HTR-8/SVneo (cell line): ENCODE measurements at regions not wholly inside any gene's neighbourhood (a gene's known extent, or its start where the extent isn't known, plus 50 kb on each side); places are given as distances from the start of the nearest gene placed in this dataset.
"Not testable (repeated sequence)": the region's sequence is repeated elsewhere in the genome, so short reads cannot be mapped to it uniquely, and the experiment has no call there.

Experiments
- DNase-seq: peaks from one replicate; pipeline ENCODE4 v3.0.0; 2011; ENCODE audit warnings: low spot score, mixed read lengths; ENCODE audit not compliant: insufficient read length
- FAIRE-seq: peaks from 2 replicates; lab custom pipeline; 2011; peaks lifted over from hg19 to GRCh38; lab: Jason Lieb, UNC

DNA sequence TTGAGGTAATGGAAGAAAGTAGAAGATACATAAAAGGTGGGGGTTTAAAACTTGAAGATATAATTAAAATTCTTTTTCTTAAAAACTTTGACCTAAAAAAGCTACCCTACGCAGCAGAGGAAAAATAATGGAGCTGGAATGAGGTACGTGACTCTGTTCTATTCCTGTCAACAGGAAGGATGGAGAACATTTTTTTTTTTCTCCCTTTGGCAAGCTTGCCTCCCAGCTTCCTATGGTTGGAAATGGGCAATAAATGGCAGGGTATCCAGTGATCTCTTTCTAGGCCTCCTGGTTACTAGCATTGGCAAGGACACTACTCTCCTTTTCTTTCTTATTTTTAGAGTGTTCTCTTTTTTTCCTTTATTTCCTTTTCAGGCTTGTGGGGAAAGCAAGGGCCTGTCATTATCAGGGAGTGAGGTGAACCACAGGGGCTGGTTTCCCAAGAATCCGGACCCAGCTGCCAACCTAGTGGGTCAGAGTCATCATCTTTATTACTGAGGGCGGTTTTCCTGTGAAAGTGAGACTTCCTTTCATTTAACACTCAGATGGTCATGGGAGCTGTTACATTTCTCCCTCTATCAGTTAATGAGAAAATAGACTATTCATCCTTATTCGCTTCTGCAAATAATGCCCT, 224.6 kb downstream of the SPRY1 start:
- DNase-seq, result no peak
- no peak for FAIRE-seq

GRCh38 chr4:123622572-123622971, 226.0 kb downstream of the SPRY1 start:
- no peak for DNase-seq
- no peak for FAIRE-seq

GRCh38 chr4:123623611-123624010, 227.0 kb downstream of the SPRY1 start:
- FAIRE-seq (no peak), DNase-seq (no peak)

DNA sequence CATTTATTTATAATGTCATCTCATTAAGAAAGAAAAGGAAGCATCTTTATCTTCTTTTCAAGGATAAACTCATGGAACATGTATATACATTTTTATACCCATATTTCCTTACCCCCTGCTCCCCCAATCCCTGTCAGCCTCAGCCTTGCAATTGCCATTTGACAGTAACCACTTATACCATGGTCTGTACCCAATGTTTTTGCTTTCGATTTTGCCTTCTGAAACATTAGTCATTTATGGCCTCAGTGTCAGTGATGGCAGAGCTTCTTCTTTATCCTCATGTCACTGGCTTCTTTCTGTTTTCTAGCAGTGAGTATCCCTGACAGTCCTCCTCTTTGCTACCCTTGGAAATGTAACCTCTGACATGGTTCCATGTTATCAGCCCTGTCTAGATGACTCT, 228.4 kb downstream of the SPRY1 start:
- DNase-seq (no peak), FAIRE-seq (no peak)

DNA sequence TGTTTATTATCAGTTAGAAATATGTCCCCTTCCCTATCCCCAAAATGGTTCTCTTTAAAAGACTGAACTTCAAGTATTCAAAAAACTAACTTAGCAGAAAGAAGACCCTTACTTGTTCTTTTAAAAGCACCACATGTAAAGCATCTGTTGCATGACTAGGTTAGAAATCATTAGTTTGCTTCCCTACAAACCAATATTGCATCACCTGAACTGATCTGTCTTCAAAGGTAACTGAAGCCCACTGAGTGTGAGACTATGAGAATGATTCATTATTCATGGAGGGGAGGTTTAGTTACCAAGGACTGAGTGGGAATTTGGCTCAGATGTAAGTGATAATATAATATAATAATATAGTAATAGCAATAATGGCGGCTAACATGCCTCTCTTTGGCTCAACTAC, 231.7 kb downstream of the SPRY1 start:
- FAIRE-seq (no peak), DNase-seq (no peak)

DNA sequence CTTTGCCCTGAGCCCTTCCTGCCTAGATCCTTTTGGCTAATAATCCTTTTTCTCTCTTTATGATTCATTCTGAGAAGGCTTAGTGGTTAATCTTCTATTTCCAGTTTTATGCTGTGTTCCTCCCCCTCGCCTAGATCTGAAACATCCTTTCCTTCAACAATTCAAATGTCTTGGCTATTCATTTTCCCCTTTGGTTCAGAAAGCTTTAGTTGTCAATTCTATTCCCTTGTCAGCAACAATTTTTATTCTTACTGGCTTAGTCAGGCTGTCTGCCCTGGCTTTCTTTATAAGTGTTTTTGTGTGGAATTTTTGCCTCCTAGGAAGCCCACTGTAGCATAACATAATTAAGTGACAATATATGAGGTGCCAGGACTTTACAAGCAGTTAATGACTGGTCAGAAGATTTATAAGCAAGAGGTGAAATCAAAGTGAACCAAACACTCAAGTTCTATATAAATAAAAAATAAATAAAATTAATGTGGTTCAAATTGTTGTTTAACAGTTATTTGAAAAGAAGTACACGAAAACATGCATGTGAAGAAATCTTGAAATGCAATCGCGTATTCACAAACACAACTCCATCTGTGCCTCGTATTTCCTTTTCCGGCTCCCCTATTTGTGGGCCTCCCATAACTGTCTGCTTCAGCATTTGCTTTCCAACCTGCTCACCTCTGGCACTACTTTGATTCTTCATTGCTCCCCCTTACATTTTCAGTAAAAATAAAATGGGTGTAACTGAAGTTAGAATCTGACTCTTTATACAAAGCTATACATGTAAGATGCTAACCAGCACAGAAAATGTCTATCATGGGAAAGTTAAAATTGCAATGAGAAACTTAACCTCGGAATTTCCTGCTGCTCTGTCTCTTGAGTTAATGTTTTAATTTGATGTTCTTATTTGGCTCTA, 235.4 kb downstream of the SPRY1 start:
- FAIRE-seq, result no peak
- no peak for DNase-seq

DNA sequence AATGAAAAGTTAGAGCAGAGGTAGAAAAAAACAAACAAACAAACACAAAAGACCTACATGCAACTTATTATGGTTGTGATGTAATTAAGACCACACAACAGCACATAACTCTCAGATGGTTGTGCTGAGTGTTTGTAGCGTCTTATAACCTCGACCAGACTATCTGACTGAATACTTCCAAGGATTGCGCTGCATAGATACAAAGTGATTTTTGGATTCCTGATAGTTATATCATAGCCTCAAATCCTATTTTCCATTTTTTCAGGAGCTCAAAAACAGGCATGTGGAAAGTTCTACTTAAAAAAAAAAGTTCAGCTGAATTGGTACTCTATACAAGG, 236.1 kb downstream of the SPRY1 start:
- no peak for DNase-seq
- no peak for FAIRE-seq

GRCh38 chr4:123638834-123639233, 242.2 kb downstream of the SPRY1 start:
- FAIRE-seq (no peak), DNase-seq (no peak)

DNA sequence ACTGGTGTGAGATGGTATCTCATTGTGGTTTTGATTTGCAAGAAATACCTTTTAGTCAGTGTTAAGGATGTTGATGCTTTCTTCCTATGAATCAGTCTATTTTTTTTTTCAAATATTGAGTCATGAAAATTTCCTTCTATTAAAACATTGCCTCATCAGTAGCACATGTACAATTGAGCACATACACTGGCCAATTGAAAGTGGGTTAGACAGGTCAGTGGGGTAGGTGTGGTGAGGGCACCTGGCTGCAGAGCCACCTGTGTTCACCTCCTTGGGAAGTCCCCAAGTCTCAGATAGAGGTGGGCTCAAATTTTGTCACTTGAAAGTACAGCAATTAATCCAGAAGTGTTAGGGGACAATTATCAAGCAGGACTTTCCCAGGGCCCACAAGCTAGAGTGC, 243.7 kb downstream of the SPRY1 start:
- FAIRE-seq, result no peak
- no peak for DNase-seq

DNA sequence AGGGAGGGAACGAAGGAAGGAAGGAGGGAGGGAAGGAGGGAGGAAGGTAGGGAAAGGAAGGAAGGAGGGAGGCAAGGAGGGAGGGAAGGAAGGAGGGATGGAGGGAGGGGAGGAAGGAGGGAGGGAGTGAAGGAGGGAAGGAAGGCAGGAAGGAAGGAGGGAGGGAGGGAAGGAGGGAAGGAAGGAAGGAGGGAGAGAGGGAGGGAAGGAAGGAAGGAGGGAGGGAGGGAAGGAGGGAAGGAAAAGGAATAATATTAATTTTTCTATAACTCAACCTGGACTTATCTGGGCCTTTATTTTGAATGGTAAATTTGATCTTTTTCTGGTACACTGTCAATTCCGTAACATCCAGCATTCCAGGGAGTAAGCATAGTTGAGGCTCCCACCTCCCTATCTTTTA, 244.2 kb downstream of the SPRY1 start:
- DNase-seq, result no peak
- no peak for FAIRE-seq

GRCh38 chr4:123643691-123644090, 247.1 kb downstream of the SPRY1 start:
- FAIRE-seq (no peak), DNase-seq (no peak)

- DNase-seq, result no peak
- no peak for FAIRE-seq
Observed at GRCh38 chr4:123649250-123649644, 252.7 kb downstream of the SPRY1 start.

GRCh38 chr4:123649645-123650391, 253.2 kb downstream of the SPRY1 start:
- no peak for FAIRE-seq
- no peak for DNase-seq

- DNase-seq (no peak), FAIRE-seq (no peak)
Observed at GRCh38 chr4:123651066-123651465, 254.5 kb downstream of the SPRY1 start.

- DNase-seq (no peak), FAIRE-seq (no peak)
Observed at GRCh38 chr4:123651536-123652180, 255.1 kb downstream of the SPRY1 start.

- no peak for DNase-seq
- no peak for FAIRE-seq
Observed at GRCh38 chr4:123652476-123652875, 255.9 kb downstream of the SPRY1 start.

GRCh38 chr4:123653236-123653635, 256.6 kb downstream of the SPRY1 start:
- no peak for DNase-seq
- no peak for FAIRE-seq

GRCh38 chr4:123656746-123657294, 260.2 kb downstream of the SPRY1 start:
- not testable (repeated sequence) for DNase-seq, FAIRE-seq

DNA sequence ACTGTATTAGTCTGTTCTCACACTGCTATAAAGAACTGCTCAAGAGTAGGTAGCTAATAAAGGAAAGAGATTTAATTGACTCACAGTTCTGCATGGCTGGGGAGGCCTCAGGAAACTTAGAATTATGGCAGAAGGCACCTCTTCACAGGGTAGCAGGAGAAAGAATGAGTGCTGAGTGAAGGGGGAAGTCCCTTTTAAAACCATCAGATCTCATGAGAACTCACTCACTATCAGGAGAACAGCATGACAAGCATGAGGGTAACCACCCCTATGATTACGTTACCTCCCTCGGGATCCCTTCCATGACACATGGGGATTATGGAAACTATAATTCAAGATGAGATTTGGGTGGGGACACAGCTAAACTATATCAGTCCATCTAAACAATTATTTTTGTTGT, 261.0 kb downstream of the SPRY1 start:
- not testable (repeated sequence) for DNase-seq, FAIRE-seq

GRCh38 chr4:123659262-123659661, 262.7 kb downstream of the SPRY1 start:
- DNase-seq, result no peak
- no peak for FAIRE-seq
